ENCODE measurements at regions not wholly inside any gene's neighbourhood (a gene's known extent, or its start where the extent isn't known, plus 50 kb on each side); places are given as distances from the start of the nearest gene placed in this dataset.
"Not testable (repeated sequence)": the region's sequence is repeated elsewhere in the genome, so short reads cannot be mapped to it uniquely, and the experiment has no call there.

GRCh38 chr7:152905949-152906348 lies 146.4 kb downstream of the ACTR3B start:
- in situ Hi-C loops (cut with MboI; ENCODE audit: low pct_unique_long_range_greater_than_20kb in 2 of 9, low sequenced_read_pairs in 9 of 9, unreplicated experiment in 9 of 9): no loop called here
- H3K27ac ChIP-seq: no peak overlapping the region
- H3K4me1 ChIP-seq (replicated peaks in 1 of 2): peaks cover 8 to 13% of the 10 kb centered on the region in 2 donors
- no peak for ATAC-seq (replicated peaks in 6 of 8)
- H3K4me3 ChIP-seq: no peak overlapping the region
- WGBS, 10 experiments: 50 to 100% (median 92%) methylated on average over 2 of the region's 2 CpGs; no CpG with 5 or more reads in 2 of the 10 experiments

GRCh38 chr7:152907042-152907761 lies 147.7 kb downstream of the ACTR3B start:
- H3K4me3 ChIP-seq: no peak overlapping the region

GRCh38 chr7:152909280-152909679 lies 149.7 kb downstream of the ACTR3B start:
- ATAC-seq (replicated peaks in 6 of 8): no peak
- in situ Hi-C loops (cut with MboI; ENCODE audit: low pct_unique_long_range_greater_than_20kb in 2 of 9, low sequenced_read_pairs in 9 of 9, unreplicated experiment in 9 of 9): no loop called here
- Histone ChIP-seq H3K4me1 (replicated peaks in 1 of 2) (peaks cover 0 to 7% of the 10 kb centered on the region in 2 donors), H3K27ac (no peak overlapping the region), H3K4me3 (no peak overlapping the region)
- WGBS, 10 experiments: 0 to 100% (median 85%) methylated on average over 1 to 6 of the region's 6 CpGs

More at GRCh38 chr7:152907042-152907761, 147.7 kb downstream of the ACTR3B start:
- no peak overlapping the region for H3K27ac ChIP-seq
- peaks cover 4 to 10% of the 10 kb centered on the region in 2 donors for H3K4me1 ChIP-seq (replicated peaks in 1 of 2)
- no peak for ATAC-seq (replicated peaks in 6 of 8)
- in situ Hi-C loops (cut with MboI; ENCODE audit: low pct_unique_long_range_greater_than_20kb in 2 of 9, low sequenced_read_pairs in 9 of 9, unreplicated experiment in 9 of 9): no loop called here
- 0 to 97% (median 87%) methylated on average over 1 to 11 of the region's 11 CpGs for WGBS, 10 experiments

- Histone ChIP-seq H3K4me1 (replicated peaks in 1 of 2) (peaks cover 0 to 7% of the 10 kb centered on the region in 2 donors), H3K4me3 (no peak overlapping the region), H3K27ac (no peak overlapping the region)
- in situ Hi-C loops (cut with MboI; ENCODE audit: low pct_unique_long_range_greater_than_20kb in 2 of 9, low sequenced_read_pairs in 9 of 9, unreplicated experiment in 9 of 9): no loop called here
- peak in 6 of 8 experiments; percentile 44 to 59 (median 54) for ATAC-seq (replicated peaks in 6 of 8)
- WGBS, 10 experiments: 0 to 83% (median 50%) methylated on average over 2 to 10 of the region's 12 CpGs
These were observed 150.4 kb downstream of the ACTR3B start for GRCh38 chr7:152909683-152910544.

- ATAC-seq (replicated peaks in 6 of 8): peak in 1 of 8 experiments; percentile 10
- Histone ChIP-seq H3K27ac (no peak overlapping the region), H3K4me3 (no peak overlapping the region), H3K4me1 (replicated peaks in 1 of 2) (peaks cover 0 to 7% of the 10 kb centered on the region in 2 donors)
- in situ Hi-C loops (cut with MboI; ENCODE audit: low pct_unique_long_range_greater_than_20kb in 2 of 9, low sequenced_read_pairs in 9 of 9, unreplicated experiment in 9 of 9): no loop called here
- 9 to 93% (median 63%) methylated on average over 1 to 10 of the region's 17 CpGs; no CpG with 5 or more reads in 1 of the 10 experiments for WGBS, 10 experiments
These were observed 151.1 kb downstream of the ACTR3B start for GRCh38 chr7:152910545-152911225.

GRCh38 chr7:152911226-152911560 lies 151.6 kb downstream of the ACTR3B start:
- Histone ChIP-seq H3K4me1 (replicated peaks in 1 of 2) (peaks cover 0 to 7% of the 10 kb centered on the region in 2 donors), H3K4me3 (no peak overlapping the region), H3K27ac (no peak overlapping the region)
- no peak for ATAC-seq (replicated peaks in 6 of 8)
- in situ Hi-C loops (cut with MboI; ENCODE audit: low pct_unique_long_range_greater_than_20kb in 2 of 9, low sequenced_read_pairs in 9 of 9, unreplicated experiment in 9 of 9): no loop called here
- 16 to 93% (median 76%) methylated on average over 2 to 4 of the region's 4 CpGs; no CpG with 5 or more reads in 3 of the 10 experiments for WGBS, 10 experiments

- Histone ChIP-seq H3K27ac (no peak overlapping the region), H3K4me3 (no peak overlapping the region), H3K4me1 (replicated peaks in 1 of 2) (peaks cover 0 to 7% of the 10 kb centered on the region in 2 donors)
- peak in 5 of 8 experiments; percentile 23 to 52 (median 33) for ATAC-seq (replicated peaks in 6 of 8)
- in situ Hi-C loops (cut with MboI; ENCODE audit: low pct_unique_long_range_greater_than_20kb in 2 of 9, low sequenced_read_pairs in 9 of 9, unreplicated experiment in 9 of 9): no loop called here
- 8 to 77% methylated on average over 2 to 5 of the region's 11 CpGs; no CpG with 5 or more reads in 8 of the 10 experiments for WGBS, 10 experiments
These were observed 152.4 kb downstream of the ACTR3B start for GRCh38 chr7:152911922-152912321.

- in situ Hi-C loops (cut with MboI; ENCODE audit: low pct_unique_long_range_greater_than_20kb in 2 of 9, low sequenced_read_pairs in 9 of 9, unreplicated experiment in 9 of 9): no loop called here
- 0 to 100% (median 89%) methylated on average over 1 to 4 of the region's 5 CpGs; no CpG with 5 or more reads in 2 of the 10 experiments for WGBS, 10 experiments
- no peak for ATAC-seq (replicated peaks in 6 of 8)
- H3K4me1 ChIP-seq (replicated peaks in 1 of 2): peaks cover 0 to 7% of the 10 kb centered on the region in 2 donors
- H3K27ac ChIP-seq: no peak overlapping the region
- no peak overlapping the region for H3K4me3 ChIP-seq
These were observed 153.0 kb downstream of the ACTR3B start for GRCh38 chr7:152912511-152912910.

GRCh38 chr7:152913492-152913891 lies 153.9 kb downstream of the ACTR3B start:
- in situ Hi-C loops (cut with MboI; ENCODE audit: low pct_unique_long_range_greater_than_20kb in 2 of 9, low sequenced_read_pairs in 9 of 9, unreplicated experiment in 9 of 9): no loop called here
- Histone ChIP-seq H3K27ac (no peak overlapping the region), H3K4me1 (replicated peaks in 1 of 2) (peaks cover 0 to 7% of the 10 kb centered on the region in 2 donors), H3K4me3 (no peak overlapping the region)
- ATAC-seq (replicated peaks in 6 of 8): no peak
- WGBS, 10 experiments: 0 to 80% (median 55%) methylated on average over 1 to 3 of the region's 3 CpGs; no CpG with 5 or more reads in 3 of the 10 experiments

- Histone ChIP-seq H3K4me1 (replicated peaks in 1 of 2) (peaks cover 0 to 7% of the 10 kb centered on the region in 2 donors), H3K4me3 (no peak overlapping the region), H3K27ac (no peak overlapping the region)
- WGBS, 10 experiments: 3 to 94% (median 82%) methylated on average over 4 to 5 of the region's 5 CpGs; no CpG with 5 or more reads in 1 of the 10 experiments
- in situ Hi-C loops (cut with MboI; ENCODE audit: low pct_unique_long_range_greater_than_20kb in 2 of 9, low sequenced_read_pairs in 9 of 9, unreplicated experiment in 9 of 9): no loop called here
- no peak for ATAC-seq (replicated peaks in 6 of 8)
These were observed 154.7 kb downstream of the ACTR3B start for GRCh38 chr7:152914014-152914844.

- H3K4me3 ChIP-seq; in situ Hi-C loops (cut with MboI; ENCODE audit: low pct_unique_long_range_greater_than_20kb in 2 of 9, low sequenced_read_pairs in 9 of 9, unreplicated experiment in 9 of 9); ATAC-seq (replicated peaks in 6 of 8); H3K27ac ChIP-seq: not testable (repeated sequence)
- 33 to 86% (median 80%) methylated on average over 1 of the region's 1 CpG; no CpG with 5 or more reads in 7 of the 10 experiments for WGBS, 10 experiments
- peaks cover 0 to 11% of the 10 kb centered on the region in 2 donors for H3K4me1 ChIP-seq (replicated peaks in 1 of 2)
These were observed 155.2 kb downstream of the ACTR3B start for GRCh38 chr7:152914845-152915102.

- Histone ChIP-seq H3K4me3 (no peak overlapping the region), H3K4me1 (replicated peaks in 1 of 2) (peaks cover 0 to 6% of the 10 kb centered on the region in 2 donors), H3K27ac (no peak overlapping the region)
- 30 to 91% (median 75%) methylated on average over 2 to 9 of the region's 16 CpGs; no CpG with 5 or more reads in 1 of the 10 experiments for WGBS, 10 experiments
- in situ Hi-C loops (cut with MboI; ENCODE audit: low pct_unique_long_range_greater_than_20kb in 2 of 9, low sequenced_read_pairs in 9 of 9, unreplicated experiment in 9 of 9): no loop called here
- ATAC-seq (replicated peaks in 6 of 8): no peak
These were observed 162.9 kb downstream of the ACTR3B start for GRCh38 chr7:152922318-152923081.

Measured in motor neuron (in vitro differentiated cells).